CD4-positive, alpha-beta T cell (primary cell): ENCODE measurements at regions not wholly inside any gene's neighbourhood (a gene's known extent, or its start where the extent isn't known, plus 50 kb on each side); places are given as distances from the start of the nearest gene placed in this dataset.

ENCODE experiments used
- ATAC-seq: fragments of 200-7000 bp; cut with Tn5 transposase; one replicate; pipeline ENCODE4 v1.10.0; 2022; ENCODE audit warnings: mild to moderate bottlenecking; ENCODE audit not compliant: poor library complexity
- CTCF ChIA-PET: fragments of 350-600 bp; sonication (Branson Sonifier 250); formaldehyde crosslinking; loops from one replicate; lab custom pipeline; 2021; ENCODE audit warnings: antibody characterized with exemption, inconsistent platforms; lab: Charles Lee
- POLR2A ChIA-PET: fragments of 350-600 bp; sonication (Branson Sonifier 250); formaldehyde crosslinking; loops from one replicate; lab custom pipeline; 2021; ENCODE audit warnings: antibody characterized with exemption, inconsistent platforms; lab: Charles Lee
- DNase-seq, 14 experiments: peaks; one replicate each; pipeline ENCODE4 v3.0.0-alpha.2; 2013 to 2020; ENCODE audit warnings: mixed read lengths in 2 of 14
- H3K27ac ChIP-seq, 2 donors: one replicate each; pipeline versions ENCODE4 v1.5.1 to v1.7.0; 2013; ENCODE audit warnings: low read length in 2 of 2, low read depth in 1 of 2, mild to moderate bottlenecking in 1 of 2
- H3K27me3 ChIP-seq, 2 experiments: 1 replicate in 1 of 2; 2 replicates in 1 of 2; pipeline versions ENCODE4 v1.6.1 to v1.7.0; 2013; ENCODE audit warnings: low read length in 2 of 2, control low read depth in 1 of 2, mild to moderate bottlenecking in 1 of 2, moderate library complexity in 1 of 2; ENCODE audit not compliant: insufficient read depth in 2 of 2, control insufficient read depth in 1 of 2
- H3K36me3 ChIP-seq: one replicate; pipeline ENCODE4 v1.6.1; 2013; ENCODE audit warnings: low read length, control low read depth; ENCODE audit not compliant: insufficient read depth
- H3K4me1 ChIP-seq: one replicate; pipeline ENCODE4 v1.6.1; 2013; ENCODE audit warnings: low read length, control low read depth; ENCODE audit not compliant: insufficient read depth
- H3K4me3 ChIP-seq: one replicate; pipeline ENCODE4 v1.5.1; 2013; ENCODE audit warnings: mild to moderate bottlenecking, low read length, moderate library complexity
- H3K9me3 ChIP-seq, 2 experiments: 1 replicate in 1 of 2; 2 replicates in 1 of 2; pipeline versions ENCODE4 v1.6.1 to v1.7.0; 2013; ENCODE audit warnings: low read length in 2 of 2, mild to moderate bottlenecking in 2 of 2, control low read depth in 1 of 2, moderate library complexity in 1 of 2; ENCODE audit not compliant: control insufficient read depth in 1 of 2, insufficient read depth in 1 of 2
- H3K27ac Mint-ChIP-seq: one replicate; pipeline ENCODE4 v1.8.0; 2020; ENCODE audit warnings: mixed read lengths
- H3K27me3 Mint-ChIP-seq: one replicate; pipeline ENCODE4 v1.8.0; 2021; ENCODE audit warnings: mixed read lengths
- H3K36me3 Mint-ChIP-seq: one replicate; pipeline ENCODE4 v1.8.0; 2021; ENCODE audit warnings: low read depth, mixed read lengths
- H3K4me1 Mint-ChIP-seq: one replicate; pipeline ENCODE4 v1.8.0; 2021; ENCODE audit warnings: low read depth, mixed read lengths
- H3K4me3 Mint-ChIP-seq: one replicate; pipeline ENCODE4 v1.8.0; 2020; ENCODE audit warnings: mild to moderate bottlenecking, mixed read lengths
- H3K9me3 Mint-ChIP-seq: one replicate; pipeline ENCODE4 v1.8.0; 2020; ENCODE audit warnings: mixed read lengths
- intact Hi-C, 2 experiments: fragments of 100-400 bp; cut with DNase I in 1 of 2; cut with micrococcal nuclease in 1 of 2; formaldehyde crosslinking; loops; one replicate each; pipeline versions ENCODE4 v1.15.1 to v1.9.0; 2023 to 2025; cut with DNase I, micrococcal nuclease
- TF ChIP-seq, protein P1 (sequence below): fragments of 200-600 bp; IDR thresholded peaks from one replicate; pipeline ENCODE4 v1.8.0; 2022; ENCODE audit warnings: antibody characterized with exemption, mild to moderate bottlenecking

DNA sequence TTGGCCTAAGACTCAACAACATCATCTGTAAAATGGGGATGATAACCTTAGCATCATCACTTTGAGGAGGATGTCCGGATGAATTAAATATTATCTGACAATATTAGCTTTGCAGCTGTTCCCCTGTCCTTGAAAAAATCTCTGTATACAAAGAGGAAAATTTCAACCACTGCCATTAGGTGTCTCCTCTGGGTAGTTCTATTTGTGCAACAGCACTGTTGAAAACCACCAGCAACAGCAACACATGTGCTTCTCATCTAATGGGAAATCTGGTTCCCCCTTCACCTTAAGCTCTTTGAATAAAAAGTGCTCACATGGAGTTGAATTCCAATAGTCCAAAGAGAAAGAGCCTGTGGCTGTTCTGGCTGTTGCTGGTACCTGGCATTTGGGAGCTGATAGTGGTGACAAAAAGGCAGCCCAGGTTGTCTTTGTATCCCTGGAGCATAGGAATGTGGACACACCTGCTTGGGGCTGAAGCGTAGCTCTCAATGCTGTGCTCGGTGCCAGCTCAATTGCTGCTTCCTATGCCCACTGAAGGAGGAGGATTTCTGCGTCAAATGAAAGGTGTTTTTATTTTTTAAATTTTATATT, 322.1 kb upstream of the MSX2 start:
- CTCF ChIA-PET, result no interaction called here
- intact Hi-C loops, result no loop called here

DNA sequence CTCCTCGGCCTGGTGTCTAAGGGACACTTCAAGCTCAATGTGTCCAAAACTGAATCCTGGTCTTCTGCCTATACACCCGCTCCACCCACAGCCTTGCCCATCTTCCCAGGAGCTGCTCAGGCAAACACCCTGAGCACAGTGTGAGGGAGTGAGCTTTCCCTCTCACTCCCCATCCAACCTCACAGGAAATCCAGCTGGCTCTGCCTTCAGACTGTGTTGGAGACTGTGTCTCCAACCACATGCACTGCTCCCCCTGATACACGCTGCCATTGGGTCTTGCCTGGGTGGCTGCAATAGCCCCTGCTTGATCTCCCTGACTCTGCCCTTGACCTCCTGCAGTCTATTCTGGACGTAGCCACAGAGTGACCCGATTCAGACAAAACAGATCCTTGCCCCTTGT, 319.5 kb upstream of the MSX2 start:
- Mint-ChIP-seq H3K36me3 (no peaks in the 10 kb centered on the region), H3K4me3 (no peak overlapping the region), H3K27ac (no peak overlapping the region), H3K27me3 (peaks cover 20% of the 10 kb centered on the region), H3K9me3 (no peaks in the 10 kb centered on the region), H3K4me1 (no peaks in the 10 kb centered on the region)
- peaks cover under 1 to 2% of the 10 kb centered on the region in 2 experiments for H3K27me3 ChIP-seq
- TF ChIP-seq, protein P1, sequence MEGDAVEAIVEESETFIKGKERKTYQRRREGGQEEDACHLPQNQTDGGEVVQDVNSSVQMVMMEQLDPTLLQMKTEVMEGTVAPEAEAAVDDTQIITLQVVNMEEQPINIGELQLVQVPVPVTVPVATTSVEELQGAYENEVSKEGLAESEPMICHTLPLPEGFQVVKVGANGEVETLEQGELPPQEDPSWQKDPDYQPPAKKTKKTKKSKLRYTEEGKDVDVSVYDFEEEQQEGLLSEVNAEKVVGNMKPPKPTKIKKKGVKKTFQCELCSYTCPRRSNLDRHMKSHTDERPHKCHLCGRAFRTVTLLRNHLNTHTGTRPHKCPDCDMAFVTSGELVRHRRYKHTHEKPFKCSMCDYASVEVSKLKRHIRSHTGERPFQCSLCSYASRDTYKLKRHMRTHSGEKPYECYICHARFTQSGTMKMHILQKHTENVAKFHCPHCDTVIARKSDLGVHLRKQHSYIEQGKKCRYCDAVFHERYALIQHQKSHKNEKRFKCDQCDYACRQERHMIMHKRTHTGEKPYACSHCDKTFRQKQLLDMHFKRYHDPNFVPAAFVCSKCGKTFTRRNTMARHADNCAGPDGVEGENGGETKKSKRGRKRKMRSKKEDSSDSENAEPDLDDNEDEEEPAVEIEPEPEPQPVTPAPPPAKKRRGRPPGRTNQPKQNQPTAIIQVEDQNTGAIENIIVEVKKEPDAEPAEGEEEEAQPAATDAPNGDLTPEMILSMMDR, result no peak
- no peaks in the 10 kb centered on the region for H3K4me1 ChIP-seq
- ChIA-PET CTCF (no interaction called here), POLR2A (no interaction called here)
- DNase-seq (no peak), ATAC-seq (no peak)
- H3K9me3 ChIP-seq, result peaks cover 0 to 4% of the 10 kb centered on the region in 2 experiments
- H3K36me3 ChIP-seq, result no peaks in the 10 kb centered on the region
- no peak overlapping the region for H3K27ac ChIP-seq
- H3K4me3 ChIP-seq, result no peak overlapping the region
- intact Hi-C loops, result no loop called here

More for the DNA sequence above, 322.1 kb upstream of the MSX2 start:
- Histone ChIP-seq H3K36me3 (no peaks in the 10 kb centered on the region), H3K27ac (no peak overlapping the region), H3K9me3 (peaks cover 0 to 4% of the 10 kb centered on the region in 2 experiments), H3K4me1 (no peaks in the 10 kb centered on the region), H3K4me3 (no peak overlapping the region), H3K27me3 (peaks cover 0 to 5% of the 10 kb centered on the region in 2 experiments)
- DNase-seq (no peak), ATAC-seq (no peak)
- H3K27me3 Mint-ChIP-seq, result peaks cover 5% of the 10 kb centered on the region
- TF ChIP-seq, protein P1, result no peak
- no peak overlapping the region for H3K27ac Mint-ChIP-seq
- H3K9me3 Mint-ChIP-seq, result no peaks in the 10 kb centered on the region
- H3K4me3 Mint-ChIP-seq, result no peak overlapping the region
- H3K36me3 Mint-ChIP-seq, result no peaks in the 10 kb centered on the region
- POLR2A ChIA-PET, result no interaction called here
- H3K4me1 Mint-ChIP-seq, result no peaks in the 10 kb centered on the region

DNA sequence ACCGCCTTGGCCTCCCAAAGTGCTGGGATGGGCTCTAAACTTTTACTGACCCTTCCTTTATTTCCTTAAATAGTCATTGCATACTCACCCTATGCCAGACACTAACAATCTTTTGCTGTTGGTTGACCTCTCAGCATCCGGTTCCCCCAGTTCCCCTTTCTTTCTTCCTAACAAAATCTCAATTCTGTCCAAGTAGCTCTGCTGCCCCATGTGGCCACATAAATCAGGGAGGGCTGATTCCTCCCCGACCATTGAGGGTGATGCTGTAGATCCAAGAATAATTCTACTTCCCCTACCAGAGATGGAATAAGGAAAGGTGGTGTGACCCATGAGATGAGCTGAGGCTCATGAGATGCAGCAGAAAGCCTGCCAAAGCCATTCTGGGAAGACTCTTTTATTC, 315.3 kb upstream of the MSX2 start:
- Mint-ChIP-seq H3K27ac (no peak overlapping the region), H3K27me3 (peaks cover 36% of the 10 kb centered on the region), H3K4me3 (no peak overlapping the region), H3K36me3 (no peaks in the 10 kb centered on the region), H3K4me1 (no peaks in the 10 kb centered on the region), H3K9me3 (no peaks in the 10 kb centered on the region)
- no peak for DNase-seq
- intact Hi-C loops, result no loop called here
- Histone ChIP-seq H3K4me3 (no peak overlapping the region), H3K27ac (no peak overlapping the region), H3K36me3 (no peaks in the 10 kb centered on the region), H3K4me1 (no peaks in the 10 kb centered on the region), H3K9me3 (peaks cover 0 to 4% of the 10 kb centered on the region in 2 experiments), H3K27me3 (peaks cover 2 to 11% of the 10 kb centered on the region in 2 experiments)
- CTCF ChIA-PET, result no interaction called here
- TF ChIP-seq, protein P1, result no peak
- POLR2A ChIA-PET, result no interaction called here
- no peak for ATAC-seq
